Cardiac muscle cell (in vitro differentiated cells and primary cell): ENCODE measurements at regions not wholly inside any gene's neighbourhood (a gene's known extent, or its start where the extent isn't known, plus 50 kb on each side); places are given as distances from the start of the nearest gene placed in this dataset.

Source experiments
- DNase-seq, 2 donors: peaks; one replicate each; pipeline versions ENCODE4 v3.0.0 to v3.0.0-alpha.2; 2010 to 2017; ENCODE audit warnings: low read depth in 1 of 2, low spot score in 1 of 2
- H3K27ac ChIP-seq: fragments of 200-600 bp; sonication (generic); 2 replicates; pipeline ENCODE4 v1.5.1; 2016
- H3K27me3 ChIP-seq: fragments of 200-600 bp; sonication (generic); 2 replicates; pipeline ENCODE4 v1.6.0; 2016; ENCODE audit warnings: control low read depth
- H3K36me3 ChIP-seq: fragments of 200-600 bp; sonication (generic); 2 replicates; pipeline ENCODE4 v1.5.1; 2016; ENCODE audit warnings: control low read depth
- H3K4me1 ChIP-seq: fragments of 200-600 bp; sonication (generic); 2 replicates; pipeline ENCODE4 v1.8.1; 2017; ENCODE audit warnings: low read depth, mild to moderate bottlenecking, mixed run types
- H3K4me3 ChIP-seq: fragments of 200-600 bp; sonication (generic); 2 replicates; pipeline ENCODE4 v1.5.1; 2016; ENCODE audit warnings: mild to moderate bottlenecking
- H3K9me3 ChIP-seq: fragments of 200-600 bp; sonication (generic); 2 replicates; pipeline ENCODE4 v1.5.1; 2017; ENCODE audit warnings: low read depth, mild to moderate bottlenecking, control low read depth
- CTCF ChIP-seq: IDR thresholded peaks from 2 replicates; pipeline ENCODE4 v1.5.1; 2012; ENCODE audit warnings: low read depth, mild to moderate bottlenecking, low read length

GRCh38 chr6:19329078-19329477, 508.1 kb upstream of the ID4 start:
- Histone ChIP-seq H3K27ac (no peak overlapping the region), H3K9me3 (no peaks in the 10 kb centered on the region), H3K36me3 (no peaks in the 10 kb centered on the region), H3K4me1 (peaks cover 4% of the 10 kb centered on the region), H3K27me3 (no peaks in the 10 kb centered on the region), H3K4me3 (no peak overlapping the region)
- no peak for TF ChIP-seq CTCF
- DNase-seq: no peak

GRCh38 chr6:19331089-19331488, 506.1 kb upstream of the ID4 start:
- no peak overlapping the region for H3K4me3 ChIP-seq
- H3K27me3 ChIP-seq: no peaks in the 10 kb centered on the region
- H3K4me1 ChIP-seq: peaks cover 4% of the 10 kb centered on the region
- no peak for TF ChIP-seq CTCF
- H3K27ac ChIP-seq: no peak overlapping the region
- no peaks in the 10 kb centered on the region for H3K36me3 ChIP-seq
- no peak for DNase-seq
- H3K9me3 ChIP-seq: no peaks in the 10 kb centered on the region

- Histone ChIP-seq H3K4me1 (peaks cover 1% of the 10 kb centered on the region), H3K27me3 (no peaks in the 10 kb centered on the region)
Measured at GRCh38 chr6:19332806-19333460, 504.2 kb upstream of the ID4 start.

GRCh38 chr6:19333936-19334335, 503.2 kb upstream of the ID4 start:
- H3K27ac ChIP-seq: no peak overlapping the region
- H3K27me3 ChIP-seq: no peaks in the 10 kb centered on the region
- H3K4me1 ChIP-seq: no peaks in the 10 kb centered on the region
- no peak for TF ChIP-seq CTCF
- DNase-seq: peak in 1 of 2 donors; percentile 26
- no peaks in the 10 kb centered on the region for H3K36me3 ChIP-seq
- no peak overlapping the region for H3K4me3 ChIP-seq
- no peaks in the 10 kb centered on the region for H3K9me3 ChIP-seq

More at GRCh38 chr6:19332806-19333460, 504.2 kb upstream of the ID4 start:
- Histone ChIP-seq H3K27ac (no peak overlapping the region), H3K36me3 (no peaks in the 10 kb centered on the region), H3K9me3 (no peaks in the 10 kb centered on the region), H3K4me3 (no peak overlapping the region)
- no peak for TF ChIP-seq CTCF
- no peak for DNase-seq

- Histone ChIP-seq H3K27me3 (no peaks in the 10 kb centered on the region), H3K4me1 (no peaks in the 10 kb centered on the region), H3K9me3 (no peaks in the 10 kb centered on the region), H3K4me3 (no peak overlapping the region), H3K36me3 (no peaks in the 10 kb centered on the region), H3K27ac (no peak overlapping the region)
- no peak for TF ChIP-seq CTCF
- DNase-seq: no peak
Measured at GRCh38 chr6:19336579-19336978, 500.6 kb upstream of the ID4 start.

- H3K27ac ChIP-seq: no peak overlapping the region
- DNase-seq: peak in 1 of 2 donors; percentile 14
- H3K27me3 ChIP-seq: no peaks in the 10 kb centered on the region
- H3K9me3 ChIP-seq: no peaks in the 10 kb centered on the region
- TF ChIP-seq CTCF: no peak
- no peaks in the 10 kb centered on the region for H3K36me3 ChIP-seq
- no peak overlapping the region for H3K4me3 ChIP-seq
- H3K4me1 ChIP-seq: no peaks in the 10 kb centered on the region
Measured at GRCh38 chr6:19337101-19337500, 500.1 kb upstream of the ID4 start.
